Smooth muscle cell (in vitro differentiated cells): ENCODE measurements at regions not wholly inside any gene's neighbourhood (a gene's known extent, or its start where the extent isn't known, plus 50 kb on each side); places are given as distances from the start of the nearest gene placed in this dataset.

Source experiments
- DNase-seq: peaks from one replicate; lab custom pipeline; 2025; ENCODE audit not compliant: unreplicated experiment; lab: John Stamatoyannopoulos, UW
- H2AFZ ChIP-seq: fragments of 200-600 bp; sonication (generic); 2 replicates; pipeline ENCODE4 v1.6.0; 2016; ENCODE audit warnings: antibody characterized with exemption, low read depth, mild to moderate bottlenecking
- H3F3A ChIP-seq: fragments of 200-600 bp; sonication (generic); 2 replicates; pipeline ENCODE4 v1.6.0; 2017; ENCODE audit warnings: antibody characterized with exemption, low read depth
- H3K27ac ChIP-seq: fragments of 200-600 bp; sonication (generic); 2 replicates; pipeline ENCODE4 v1.5.1; 2016; ENCODE audit warnings: low read depth, mild to moderate bottlenecking
- H3K27me3 ChIP-seq: fragments of 200-600 bp; sonication (generic); 2 replicates; pipeline ENCODE4 v1.6.1; 2016; ENCODE audit warnings: low read depth, mild to moderate bottlenecking
- H3K36me3 ChIP-seq: fragments of 200-600 bp; sonication (generic); 2 replicates; pipeline ENCODE4 v1.5.1; 2016; ENCODE audit warnings: low read depth
- H3K4me1 ChIP-seq: fragments of 200-600 bp; sonication (generic); 2 replicates; pipeline ENCODE4 v1.5.1; 2016; ENCODE audit warnings: low read depth
- H3K4me2 ChIP-seq: fragments of 200-600 bp; sonication (generic); 2 replicates; pipeline ENCODE4 v1.6.0; 2016; ENCODE audit warnings: mild to moderate bottlenecking
- H3K4me3 ChIP-seq: fragments of 200-600 bp; sonication (generic); 2 replicates; pipeline ENCODE4 v1.5.1; 2016; ENCODE audit warnings: mild to moderate bottlenecking
- H3K79me2 ChIP-seq: fragments of 200-600 bp; sonication (generic); 2 replicates; pipeline ENCODE4 v1.6.0; 2016; ENCODE audit warnings: low read depth, mild to moderate bottlenecking
- H3K9ac ChIP-seq: fragments of 200-600 bp; sonication (generic); 2 replicates; pipeline ENCODE4 v1.6.0; 2016; ENCODE audit warnings: low read depth
- H3K9me3 ChIP-seq: fragments of 200-600 bp; sonication (generic); replicated peaks from 2 replicates; pipeline ENCODE4 v1.5.1; 2016; ENCODE audit warnings: low read depth
- H4K20me1 ChIP-seq: fragments of 200-600 bp; sonication (generic); 2 replicates; pipeline ENCODE4 v1.6.0; 2016; ENCODE audit warnings: low read depth
- CTCF ChIP-seq: fragments of 200-600 bp; sonication (generic); IDR thresholded peaks from 2 replicates; pipeline ENCODE4 v1.5.1; 2017; ENCODE audit warnings: borderline replicate concordance, mild to moderate bottlenecking, antibody characterized with exemption; ENCODE audit not compliant: insufficient read depth, poor library complexity, severe bottlenecking
- WGBS: methylation state at CpG from one replicate; pipeline ENCODE4 v1.1.7; 2016; ENCODE audit warnings: low lambda C conversion rate; 5-methylcytosine and 5-hydroxymethylcytosine counted together

- Histone ChIP-seq H3K27ac (no peak overlapping the region), H3K27me3 (no peaks in the 10 kb centered on the region), H3K79me2 (no peaks in the 10 kb centered on the region), H4K20me1 (no peaks in the 10 kb centered on the region), H2AFZ (no peak overlapping the region), H3K4me2 (no peak overlapping the region), H3K9ac (no peak overlapping the region), H3F3A (no peaks in the 10 kb centered on the region), H3K36me3 (no peaks in the 10 kb centered on the region), H3K4me1 (no peaks in the 10 kb centered on the region), H3K4me3 (no peak overlapping the region), H3K9me3 (no peaks in the 10 kb centered on the region)
- DNase-seq = no peak
- TF ChIP-seq CTCF = no peak
- 88% methylated on average over 21 of the region's 21 CpGs for WGBS
Measured at GRCh38 chr6:67888886-67889681, 746.0 kb upstream of the ADGRB3 start.

- H3K4me1 ChIP-seq = no peaks in the 10 kb centered on the region
Measured at GRCh38 chr6:67888546-67888885, 746.6 kb upstream of the ADGRB3 start.

GRCh38 chr6:67887747-67888545, 747.1 kb upstream of the ADGRB3 start:
- Histone ChIP-seq H3K9ac (no peak overlapping the region), H3K4me1 (no peaks in the 10 kb centered on the region), H3F3A (no peaks in the 10 kb centered on the region), H3K79me2 (no peaks in the 10 kb centered on the region), H3K27me3 (no peaks in the 10 kb centered on the region), H3K4me3 (no peak overlapping the region), H3K27ac (no peak overlapping the region), H3K9me3 (no peaks in the 10 kb centered on the region), H3K4me2 (no peak overlapping the region), H3K36me3 (no peaks in the 10 kb centered on the region), H2AFZ (no peak overlapping the region), H4K20me1 (no peaks in the 10 kb centered on the region)
- no peak for DNase-seq
- WGBS = 96% methylated on average over 17 of the region's 17 CpGs
- no peak for TF ChIP-seq CTCF

More at GRCh38 chr6:67888546-67888885, 746.6 kb upstream of the ADGRB3 start:
- H3F3A ChIP-seq = no peaks in the 10 kb centered on the region
- H4K20me1 ChIP-seq = no peaks in the 10 kb centered on the region
- 97% methylated on average over 9 of the region's 9 CpGs for WGBS
- H3K4me2 ChIP-seq = no peak overlapping the region
- no peaks in the 10 kb centered on the region for H3K9me3 ChIP-seq
- H3K36me3 ChIP-seq = no peaks in the 10 kb centered on the region
- no peaks in the 10 kb centered on the region for H3K27me3 ChIP-seq
- no peak for DNase-seq
- H3K27ac ChIP-seq = no peak overlapping the region
- no peak overlapping the region for H3K9ac ChIP-seq
- no peak overlapping the region for H3K4me3 ChIP-seq
- H3K79me2 ChIP-seq = no peaks in the 10 kb centered on the region
- no peak overlapping the region for H2AFZ ChIP-seq
- TF ChIP-seq CTCF = no peak
